SK-N-SH (cell line): ENCODE measurements at regions not wholly inside any gene's neighbourhood (a gene's known extent, or its start where the extent isn't known, plus 50 kb on each side); places are given as distances from the start of the nearest gene placed in this dataset.

Experiments used
- CTCF ChIA-PET: fragments of 300-600, 350-600 bp; formaldehyde crosslinking; extraction: SDS; loops from one replicate; lab custom pipeline; 2021; lab: Yijun Ruan, JAX
- POLR2A ChIA-PET: fragments of 350-600 bp; sonication (Branson Sonifier 250); formaldehyde crosslinking; extraction: SDS; loops from one replicate; lab custom pipeline; 2020; ENCODE audit warnings: antibody characterized with exemption, inconsistent platforms; lab: Yijun Ruan, JAX
- DNase-seq: peaks from one replicate; pipeline ENCODE4 v3.0.0; 2012
- H2AFZ ChIP-seq: fragments of 200-600 bp; sonication (generic); 2 replicates; pipeline ENCODE4 v1.8.1; 2016; ENCODE audit warnings: antibody characterized with exemption, mild to moderate bottlenecking, low read depth
- H3F3A ChIP-seq: fragments of 200-600 bp; sonication (generic); replicated peaks from 2 replicates; pipeline ENCODE3; 2016; ENCODE audit warnings: antibody characterized with exemption, mild to moderate bottlenecking; ENCODE audit not compliant: insufficient read depth
- H3K27ac ChIP-seq, 2 experiments: fragments of 200-500 bp in 1 of 2; fragments of 200-600 bp in 1 of 2; sonication (Bioruptor generic) in 1 of 2; sonication (generic), shearing (Covaris generic) in 1 of 2; 2 replicates each; pipeline versions ENCODE4 v1.5.1 to v1.6.1; 2014 to 2016; ENCODE audit warnings: low read depth in 2 of 2, inconsistent platforms in 1 of 2, low read length in 1 of 2, mild to moderate bottlenecking in 1 of 2, mixed read lengths in 1 of 2
- H3K27me3 ChIP-seq: fragments of 200-600 bp; sonication (generic), shearing (Covaris generic); 2 replicates; pipeline ENCODE4 v1.6.1; 2016; ENCODE audit warnings: mixed run types; ENCODE audit not compliant: insufficient read depth
- H3K36me3 ChIP-seq, 2 experiments: fragments of 200-500 bp in 1 of 2; fragments of 200-600 bp in 1 of 2; sonication (Bioruptor generic) in 1 of 2; sonication (generic) in 1 of 2; replicated peaks in 1 of 2; 2 replicates each; pipeline versions ENCODE3 to v1.5.1; 2014 to 2016; ENCODE audit warnings: low read length in 1 of 2, mild to moderate bottlenecking in 1 of 2; ENCODE audit not compliant: insufficient read depth in 2 of 2, control insufficient read depth in 1 of 2
- H3K4me1 ChIP-seq, 2 experiments: fragments of 200-500 bp in 1 of 2; fragments of 200-600 bp in 1 of 2; sonication (Bioruptor generic) in 1 of 2; sonication (generic), shearing (Covaris generic) in 1 of 2; 2 replicates each; pipeline versions ENCODE4 v1.5.1 to v1.6.1; 2014 to 2016; ENCODE audit warnings: low read depth in 1 of 2, low read length in 1 of 2, mixed run types in 1 of 2; ENCODE audit not compliant: insufficient read depth in 2 of 2, control insufficient read depth in 1 of 2
- H3K4me2 ChIP-seq: fragments of 200-600 bp; sonication (generic), shearing (Covaris generic); 2 replicates; pipeline ENCODE4 v1.6.1; 2017; ENCODE audit warnings: mixed run types
- H3K4me3 ChIP-seq, 2 experiments: fragments of 200-500 bp in 1 of 2; fragments of 200-600 bp in 1 of 2; sonication (Bioruptor generic) in 1 of 2; sonication (generic), shearing (Covaris generic) in 1 of 2; 2 replicates each; pipeline versions ENCODE4 v1.5.1 to v1.8.1; 2014 to 2016; ENCODE audit warnings: low read depth in 2 of 2, inconsistent platforms in 1 of 2, low read length in 1 of 2, mild to moderate bottlenecking in 1 of 2, mixed read lengths in 1 of 2, moderate library complexity in 1 of 2
- H3K79me2 ChIP-seq: fragments of 200-600 bp; sonication (generic); 2 replicates; pipeline ENCODE4 v1.8.1; 2017; ENCODE audit warnings: mild to moderate bottlenecking; ENCODE audit not compliant: insufficient read depth
- H3K9ac ChIP-seq: fragments of 200-600 bp; sonication (generic); 2 replicates; pipeline ENCODE4 v1.6.1; 2017; ENCODE audit warnings: mixed run types
- H3K9me2 ChIP-seq: fragments of 200-600 bp; sonication (generic); 2 replicates; pipeline ENCODE4 v1.6.1; 2017; ENCODE audit warnings: mixed run types
- H3K9me3 ChIP-seq: fragments of 200-600 bp; sonication (generic); 2 replicates; pipeline ENCODE4 v1.6.1; 2017; ENCODE audit warnings: mixed run types, mild to moderate bottlenecking, moderate library complexity
- H4K20me1 ChIP-seq: fragments of 200-600 bp; sonication (generic); 2 replicates; pipeline ENCODE4 v1.6.1; 2017; ENCODE audit warnings: mild to moderate bottlenecking, mixed run types; ENCODE audit not compliant: insufficient read depth
- ELF1 ChIP-seq: IDR thresholded peaks from 2 replicates; pipeline ENCODE4 v1.4.0; 2012
- FOSL2 ChIP-seq: IDR thresholded peaks from 2 replicates; pipeline ENCODE4 v1.4.0; 2012; ENCODE audit warnings: low read depth, mild to moderate bottlenecking, moderate library complexity, borderline replicate concordance
- FOXJ3 ChIP-seq: sonication (generic); formaldehyde crosslinking; IDR thresholded peaks from 2 replicates; pipeline ENCODE4 v1.5.1; 2020; ENCODE audit warnings: mild to moderate bottlenecking, missing genetic modification reagents
- NFIC ChIP-seq: IDR thresholded peaks from 2 replicates; pipeline ENCODE4 v1.4.0; 2012; ENCODE audit warnings: borderline replicate concordance
- NRF1 ChIP-seq: IDR thresholded peaks from 2 replicates; pipeline ENCODE4 v1.6.1; 2012; ENCODE audit warnings: low read depth, mild to moderate bottlenecking, low read length
- PBX3 ChIP-seq: IDR thresholded peaks from 2 replicates; pipeline ENCODE4; 2012
- POLR2AphosphoS5 ChIP-seq: IDR thresholded peaks from 2 replicates; pipeline ENCODE4 v1.6.1; 2012; ENCODE audit warnings: low read depth, low read length
- RAD21 ChIP-seq: IDR thresholded peaks from 2 replicates; pipeline ENCODE4 v1.6.1; 2012; ENCODE audit warnings: mild to moderate bottlenecking, low read length
- RXRA ChIP-seq: IDR thresholded peaks from 2 replicates; pipeline ENCODE4 v1.4.0; 2012; ENCODE audit warnings: low read depth, mild to moderate bottlenecking, borderline replicate concordance
- SIN3A ChIP-seq: IDR thresholded peaks from 2 replicates; pipeline ENCODE4 v1.6.1; 2012; ENCODE audit warnings: low read depth, mild to moderate bottlenecking, low read length, moderate library complexity, borderline replicate concordance
- SMC3 ChIP-seq: IDR thresholded peaks from 2 replicates; pipeline ENCODE4 v1.6.1; 2012; ENCODE audit warnings: low read depth, low read length, improper control_type of control experiment
- TCF12 ChIP-seq: IDR thresholded peaks from 2 replicates; pipeline ENCODE4 v1.4.0; 2012
- TEAD4 ChIP-seq: IDR thresholded peaks from 2 replicates; pipeline ENCODE4 v1.4.0; 2012; ENCODE audit warnings: mild to moderate bottlenecking, borderline replicate concordance; ENCODE audit not compliant: insufficient read depth
- USF1 ChIP-seq: IDR thresholded peaks from 2 replicates; pipeline ENCODE4 v1.4.0; 2012; ENCODE audit warnings: low read depth, borderline replicate concordance
- USF2 ChIP-seq: fragments of 150-350 bp; IDR thresholded peaks from 2 replicates; pipeline ENCODE4 v1.6.1; 2017; ENCODE audit warnings: antibody characterized with exemption, low read length, low read depth, borderline replicate concordance
- YY1 ChIP-seq: IDR thresholded peaks from 2 replicates; pipeline ENCODE4 v1.4.0; 2012; ENCODE audit warnings: low read depth, mild to moderate bottlenecking
- WGBS: methylation state at CpG from one replicate; pipeline ENCODE4 v1.1.6; 2017; ENCODE audit warnings: low lambda C conversion rate; 5-methylcytosine and 5-hydroxymethylcytosine counted together

GRCh38 chr11:111019451-111019850 is 226.1 kb upstream of the POU2AF2 start:
- H3K27ac ChIP-seq = no peak overlapping the region
- no peak overlapping the region for H3K4me2 ChIP-seq
- H3K9ac ChIP-seq = no peak overlapping the region
- H3K27me3 ChIP-seq = no peaks in the 10 kb centered on the region
- no peaks in the 10 kb centered on the region for H3K9me3 ChIP-seq
- no peaks in the 10 kb centered on the region for H3F3A ChIP-seq
- no peak for TF ChIP-seq FOSL2
- H3K9me2 ChIP-seq = no peaks in the 10 kb centered on the region
- H3K79me2 ChIP-seq = no peaks in the 10 kb centered on the region
- 55% methylated on average over 6 of the region's 6 CpGs for WGBS
- H3K36me3 ChIP-seq = no peaks in the 10 kb centered on the region
- H3K4me3 ChIP-seq = no peak overlapping the region
- POLR2A ChIA-PET = no interaction called here
- H4K20me1 ChIP-seq = no peaks in the 10 kb centered on the region
- no peaks in the 10 kb centered on the region; a peak in 1 of 4 replicates for H3K4me1 ChIP-seq
- H2AFZ ChIP-seq = no peak overlapping the region
- DNase-seq = no peak
- CTCF ChIA-PET = no interaction called here

DNA sequence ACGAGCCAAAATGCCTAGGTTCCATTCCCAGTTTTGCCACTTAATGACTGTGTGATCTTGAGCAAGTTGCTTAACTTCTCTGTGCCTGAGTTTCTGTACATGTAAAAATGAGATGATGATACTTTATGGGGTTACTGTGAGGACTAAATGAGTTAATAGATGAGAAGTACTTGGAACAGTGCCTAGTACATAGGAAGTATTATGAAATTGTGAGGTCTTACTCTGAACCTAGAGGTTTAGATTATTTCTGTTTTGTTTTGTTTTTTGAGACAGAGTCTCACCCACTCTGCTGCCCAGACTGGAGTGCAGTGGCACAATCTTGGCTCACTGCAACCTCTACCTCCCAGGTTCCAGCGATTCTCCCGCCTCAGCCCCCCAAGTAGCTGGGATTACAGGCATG is 227.0 kb upstream of the POU2AF2 start:
- Histone ChIP-seq H3K36me3 (no peaks in the 10 kb centered on the region), H3K9me2 (no peaks in the 10 kb centered on the region), H2AFZ (no peak overlapping the region), H4K20me1 (no peaks in the 10 kb centered on the region), H3F3A (no peaks in the 10 kb centered on the region), H3K27me3 (no peaks in the 10 kb centered on the region)
- POLR2A ChIA-PET = no interaction called here
- TF ChIP-seq FOXJ3 (CRISPR knock-in tag) = no peak
- TF ChIP-seq NRF1 = no peak
- no peak for TF ChIP-seq TEAD4
- TF ChIP-seq ELF1 = no peak
- TF ChIP-seq YY1 = no peak
- TF ChIP-seq SIN3A = no peak
- no peak for TF ChIP-seq USF2
- TF ChIP-seq NFIC = no peak
- no peak for TF ChIP-seq SMC3
- no peak for TF ChIP-seq USF1
- no peak for TF ChIP-seq POLR2AphosphoS5
- TF ChIP-seq TCF12 = no peak
- no peak for TF ChIP-seq RAD21
- no peak for TF ChIP-seq RXRA
- no peak for TF ChIP-seq PBX3
- TF ChIP-seq, all 33 proteins: peak for 0
- H3K4me2 ChIP-seq = no peak overlapping the region
- no peaks in the 10 kb centered on the region; a peak in 2 of 4 replicates for H3K4me1 ChIP-seq
- no peak overlapping the region for H3K4me3 ChIP-seq
- 69% methylated on average over 3 of the region's 3 CpGs for WGBS
- no peaks in the 10 kb centered on the region for H3K79me2 ChIP-seq
- H3K9ac ChIP-seq = no peak overlapping the region
- no peak for DNase-seq
- CTCF ChIA-PET = no interaction called here
- no peak overlapping the region for H3K27ac ChIP-seq
- no peaks in the 10 kb centered on the region for H3K9me3 ChIP-seq
